Left ventricle myocardium inferior (tissue), 1 donor: ENCODE measurements at regions not wholly inside any gene's neighbourhood (a gene's known extent, or its start where the extent isn't known, plus 50 kb on each side); places are given as distances from the start of the nearest gene placed in this dataset.

Experiments used
- DNase-seq: peaks from one replicate; pipeline ENCODE4 v3.0.0-alpha.2; 2020
- H3K27ac ChIP-seq: fragments of 200-600 bp; replicated peaks from 2 replicates; pipeline ENCODE4 v1.8.0; 2021
- H3K27me3 ChIP-seq: fragments of 200-600 bp; 2 replicates; pipeline ENCODE4 v1.8.0; 2021; ENCODE audit warnings: low read depth
- H3K36me3 ChIP-seq: fragments of 200-600 bp; 2 replicates; pipeline ENCODE4 v1.8.0; 2021
- H3K4me1 ChIP-seq: fragments of 200-600 bp; 2 replicates; pipeline ENCODE4 v1.8.0; 2021
- H3K4me3 ChIP-seq: fragments of 200-600 bp; 2 replicates; pipeline ENCODE4 v1.8.0; 2021; ENCODE audit warnings: mild to moderate bottlenecking, moderate library complexity
- H3K9me3 ChIP-seq: fragments of 200-600 bp; replicated peaks from 2 replicates; pipeline ENCODE4 v1.8.0; 2021
- intact Hi-C: fragments of 100-400 bp; cut with micrococcal nuclease; formaldehyde crosslinking; loops from one replicate; pipeline ENCODE4 v1.11.0; 2022
- TF ChIP-seq, protein P1 (sequence below): fragments of 200-600 bp; IDR thresholded peaks from 2 replicates; pipeline ENCODE4 v1.8.0; 2021; ENCODE audit warnings: antibody characterized with exemption, mild to moderate bottlenecking, borderline replicate concordance
- donor health status: DM: no; HTN: yes; CAD: no; lungs with severe emphysema.

DNA sequence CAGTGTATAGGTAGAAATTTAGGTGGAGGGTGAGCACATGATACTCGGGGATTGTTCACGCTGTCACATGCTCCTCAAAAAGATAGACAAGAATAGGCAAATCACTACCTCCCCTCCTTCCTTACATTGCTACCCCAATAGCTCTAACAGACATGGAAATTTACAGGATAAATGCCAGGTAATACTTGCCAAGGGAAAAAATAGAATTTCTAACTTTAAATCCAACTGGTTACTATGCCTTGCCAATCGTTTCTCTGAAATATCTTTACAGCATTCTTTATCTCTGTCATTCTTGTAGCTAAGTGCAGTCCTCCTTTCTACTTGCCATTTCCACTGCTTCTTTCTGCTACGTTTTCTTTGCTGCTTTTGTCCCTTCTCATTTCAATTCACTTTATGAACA, 339.8 kb upstream of the ZEB2 start:
- no peak for DNase-seq
- H3K4me3 ChIP-seq = no peak overlapping the region
- TF ChIP-seq, protein P1, sequence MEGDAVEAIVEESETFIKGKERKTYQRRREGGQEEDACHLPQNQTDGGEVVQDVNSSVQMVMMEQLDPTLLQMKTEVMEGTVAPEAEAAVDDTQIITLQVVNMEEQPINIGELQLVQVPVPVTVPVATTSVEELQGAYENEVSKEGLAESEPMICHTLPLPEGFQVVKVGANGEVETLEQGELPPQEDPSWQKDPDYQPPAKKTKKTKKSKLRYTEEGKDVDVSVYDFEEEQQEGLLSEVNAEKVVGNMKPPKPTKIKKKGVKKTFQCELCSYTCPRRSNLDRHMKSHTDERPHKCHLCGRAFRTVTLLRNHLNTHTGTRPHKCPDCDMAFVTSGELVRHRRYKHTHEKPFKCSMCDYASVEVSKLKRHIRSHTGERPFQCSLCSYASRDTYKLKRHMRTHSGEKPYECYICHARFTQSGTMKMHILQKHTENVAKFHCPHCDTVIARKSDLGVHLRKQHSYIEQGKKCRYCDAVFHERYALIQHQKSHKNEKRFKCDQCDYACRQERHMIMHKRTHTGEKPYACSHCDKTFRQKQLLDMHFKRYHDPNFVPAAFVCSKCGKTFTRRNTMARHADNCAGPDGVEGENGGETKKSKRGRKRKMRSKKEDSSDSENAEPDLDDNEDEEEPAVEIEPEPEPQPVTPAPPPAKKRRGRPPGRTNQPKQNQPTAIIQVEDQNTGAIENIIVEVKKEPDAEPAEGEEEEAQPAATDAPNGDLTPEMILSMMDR = no peak
- H3K9me3 ChIP-seq = peaks cover 6% of the 10 kb centered on the region
- no peak overlapping the region for H3K27ac ChIP-seq
- no peaks in the 10 kb centered on the region for H3K27me3 ChIP-seq
- no peaks in the 10 kb centered on the region for H3K4me1 ChIP-seq
- intact Hi-C loops = no loop called here
- no peaks in the 10 kb centered on the region for H3K36me3 ChIP-seq

DNA sequence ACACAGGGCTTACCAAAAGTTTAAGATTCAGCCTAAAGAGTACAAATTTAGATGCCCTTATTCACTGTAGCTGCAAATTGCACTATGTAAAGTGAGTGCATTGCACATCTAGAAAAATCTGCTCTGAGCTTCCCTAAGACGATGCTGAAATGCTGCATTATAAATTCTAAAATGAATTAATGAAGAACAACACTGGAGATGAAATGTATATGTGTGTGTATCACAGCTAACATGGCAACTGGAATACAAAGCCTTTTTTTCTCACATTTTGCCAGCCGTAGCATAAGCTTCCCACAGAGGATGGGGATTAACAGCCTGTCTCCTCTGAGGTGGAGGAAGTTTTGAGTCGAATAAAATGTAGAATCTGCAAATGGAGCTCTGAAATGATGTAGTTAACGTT, 338.3 kb upstream of the ZEB2 start:
- TF ChIP-seq, protein P1 = no peak
- no peaks in the 10 kb centered on the region for H3K36me3 ChIP-seq
- intact Hi-C loops = no loop called here
- no peaks in the 10 kb centered on the region for H3K4me1 ChIP-seq
- no peaks in the 10 kb centered on the region for H3K27me3 ChIP-seq
- no peak for DNase-seq
- H3K9me3 ChIP-seq = peaks cover 17% of the 10 kb centered on the region
- H3K4me3 ChIP-seq = no peak overlapping the region
- no peak overlapping the region for H3K27ac ChIP-seq

DNA sequence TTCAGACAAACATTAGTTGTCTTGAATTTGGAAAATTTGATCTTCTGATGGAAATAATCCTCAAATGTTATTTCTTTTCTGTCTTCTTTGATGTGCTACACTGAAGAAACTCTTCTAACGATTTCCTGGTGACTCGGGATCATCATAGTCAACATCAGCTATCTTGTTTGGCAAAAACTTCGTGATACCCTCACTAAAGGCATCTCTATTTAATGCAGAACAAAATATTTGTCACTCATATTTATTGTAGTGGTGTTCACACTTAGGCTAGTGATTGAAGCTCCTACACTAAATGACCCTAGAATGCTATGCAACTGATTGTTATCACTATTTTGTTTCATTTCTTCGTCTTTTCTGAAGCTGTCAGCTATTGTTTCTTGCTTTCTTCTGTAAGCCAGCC, 334.7 kb upstream of the ZEB2 start:
- H3K4me1 ChIP-seq = no peaks in the 10 kb centered on the region
- no peak for DNase-seq
- peaks cover 17% of the 10 kb centered on the region for H3K9me3 ChIP-seq
- H3K4me3 ChIP-seq = no peak overlapping the region
- intact Hi-C loops = no loop called here
- H3K36me3 ChIP-seq = no peaks in the 10 kb centered on the region
- H3K27ac ChIP-seq = no peak overlapping the region
- H3K27me3 ChIP-seq = no peaks in the 10 kb centered on the region
- TF ChIP-seq, protein P1 = no peak

DNA sequence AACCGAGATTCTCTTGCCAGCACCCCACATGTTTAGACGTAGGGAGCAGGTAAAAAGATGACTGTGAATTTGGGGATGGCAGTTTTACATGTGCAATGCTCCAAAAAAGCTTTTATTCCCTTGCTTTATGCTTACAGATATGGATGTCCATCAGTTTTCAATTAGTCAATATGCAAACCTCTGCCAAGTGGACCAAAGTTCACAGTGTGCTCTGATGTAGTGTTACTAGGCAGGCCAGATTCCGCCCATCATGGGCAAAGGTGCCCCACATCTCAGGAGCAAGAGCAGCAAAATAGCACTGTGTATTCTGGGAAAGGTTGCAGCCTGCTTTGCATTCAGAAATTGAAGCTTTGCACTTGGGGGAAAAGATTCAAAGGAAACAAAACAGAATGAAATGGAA, 329.7 kb upstream of the ZEB2 start:
- H3K27me3 ChIP-seq = no peaks in the 10 kb centered on the region
- no peak overlapping the region for H3K27ac ChIP-seq
- no peaks in the 10 kb centered on the region for H3K36me3 ChIP-seq
- no peak for DNase-seq
- peaks cover 9% of the 10 kb centered on the region for H3K9me3 ChIP-seq
- no peaks in the 10 kb centered on the region for H3K4me1 ChIP-seq
- TF ChIP-seq, protein P1 = no peak
- no peak overlapping the region for H3K4me3 ChIP-seq
- intact Hi-C loops = no loop called here

DNA sequence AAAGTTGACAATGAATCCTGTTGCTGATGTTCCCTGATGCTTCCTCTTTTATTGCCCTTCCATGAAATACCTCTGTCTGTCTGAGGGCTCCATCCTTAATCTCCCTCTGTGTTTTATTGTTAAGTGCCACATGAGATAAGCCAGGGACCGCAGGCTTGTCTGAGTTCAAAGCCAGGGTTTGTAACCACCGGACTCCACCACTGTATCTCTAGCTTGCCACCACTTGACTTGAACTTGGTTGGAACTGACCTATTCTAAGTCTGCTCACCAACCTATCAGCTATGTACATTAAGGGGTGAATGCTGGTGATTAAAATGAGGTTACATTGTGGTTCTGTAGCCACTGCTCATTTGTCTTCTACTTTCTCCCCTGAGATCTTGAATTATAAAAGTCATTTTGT, 328.5 kb upstream of the ZEB2 start:
- no peaks in the 10 kb centered on the region for H3K4me1 ChIP-seq

More for the DNA sequence above, 328.5 kb upstream of the ZEB2 start:
- Histone ChIP-seq H3K27me3 (no peaks in the 10 kb centered on the region), H3K9me3 (no peaks in the 10 kb centered on the region), H3K36me3 (no peaks in the 10 kb centered on the region), H3K4me3 (no peak overlapping the region), H3K27ac (no peak overlapping the region)
- no peak for DNase-seq
- TF ChIP-seq, protein P1 = no peak
- intact Hi-C loops = no loop called here
